ENCODE measurements at regions not wholly inside any gene's neighbourhood (a gene's known extent, or its start where the extent isn't known, plus 50 kb on each side); places are given as distances from the start of the nearest gene placed in this dataset.

DNA sequence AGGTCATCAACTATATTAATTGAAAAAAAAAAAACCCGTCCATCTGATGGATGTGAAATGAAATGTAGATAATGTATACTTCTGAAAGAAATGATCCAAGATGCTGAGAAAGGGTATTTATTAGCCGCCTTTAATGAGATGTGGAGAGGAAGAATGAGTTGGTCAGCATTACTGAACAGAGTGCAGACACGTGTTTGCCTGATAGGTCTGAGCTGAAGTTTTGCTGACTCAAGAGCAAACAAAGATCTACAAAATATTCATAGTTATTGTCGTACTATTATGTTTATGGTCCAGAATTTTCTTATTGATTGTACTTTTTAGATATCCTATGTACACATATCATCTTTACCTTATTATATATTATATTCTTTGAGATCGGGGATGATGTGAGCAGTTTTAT, 235.3 kb downstream of the RDH14 start:
- TF ChIP-seq, protein P1, sequence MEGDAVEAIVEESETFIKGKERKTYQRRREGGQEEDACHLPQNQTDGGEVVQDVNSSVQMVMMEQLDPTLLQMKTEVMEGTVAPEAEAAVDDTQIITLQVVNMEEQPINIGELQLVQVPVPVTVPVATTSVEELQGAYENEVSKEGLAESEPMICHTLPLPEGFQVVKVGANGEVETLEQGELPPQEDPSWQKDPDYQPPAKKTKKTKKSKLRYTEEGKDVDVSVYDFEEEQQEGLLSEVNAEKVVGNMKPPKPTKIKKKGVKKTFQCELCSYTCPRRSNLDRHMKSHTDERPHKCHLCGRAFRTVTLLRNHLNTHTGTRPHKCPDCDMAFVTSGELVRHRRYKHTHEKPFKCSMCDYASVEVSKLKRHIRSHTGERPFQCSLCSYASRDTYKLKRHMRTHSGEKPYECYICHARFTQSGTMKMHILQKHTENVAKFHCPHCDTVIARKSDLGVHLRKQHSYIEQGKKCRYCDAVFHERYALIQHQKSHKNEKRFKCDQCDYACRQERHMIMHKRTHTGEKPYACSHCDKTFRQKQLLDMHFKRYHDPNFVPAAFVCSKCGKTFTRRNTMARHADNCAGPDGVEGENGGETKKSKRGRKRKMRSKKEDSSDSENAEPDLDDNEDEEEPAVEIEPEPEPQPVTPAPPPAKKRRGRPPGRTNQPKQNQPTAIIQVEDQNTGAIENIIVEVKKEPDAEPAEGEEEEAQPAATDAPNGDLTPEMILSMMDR (IDR thresholded peaks at IDR 0.05): no peak
- no peak for TF ChIP-seq EP300 (IDR thresholded peaks at IDR 0.05)

Measured in ovary (tissue), 3 donors.